Left lung (tissue), 4 donors: ENCODE measurements at regions not wholly inside any gene's neighbourhood (a gene's known extent, or its start where the extent isn't known, plus 50 kb on each side); places are given as distances from the start of the nearest gene placed in this dataset.

Experiments used
- ATAC-seq: fragments of 200-7000 bp; cut with Tn5 transposase; one replicate; pipeline ENCODE4 v1.9.1; 2020; ENCODE audit warnings: moderate library complexity
- DNase-seq, 4 donors: peaks; one replicate each; pipeline ENCODE4 v3.0.0-alpha.2; 2013 to 2020
- H3K27ac ChIP-seq, 2 donors: fragments of 200-600 bp; sonication (generic) in 1 of 2; one replicate each; pipeline versions ENCODE4 v1.5.0 to v1.8.0; 2020 to 2021
- H3K27me3 ChIP-seq, 2 donors: fragments of 200-600 bp; sonication (generic) in 1 of 2; one replicate each; pipeline versions ENCODE4 v1.5.0 to v1.8.0; 2020 to 2021
- H3K36me3 ChIP-seq, 2 donors: fragments of 200-600 bp; sonication (generic) in 1 of 2; one replicate each; pipeline versions ENCODE4 v1.5.0 to v1.8.0; 2020 to 2021
- H3K4me1 ChIP-seq, 2 donors: fragments of 200-600 bp; one replicate each; pipeline ENCODE4 v1.8.0; 2021
- H3K4me3 ChIP-seq, 2 donors: fragments of 200-600 bp; sonication (generic) in 1 of 2; one replicate each; pipeline versions ENCODE4 v1.5.0 to v1.8.0; 2020 to 2021; ENCODE audit warnings: mild to moderate bottlenecking in 1 of 2
- H3K9me3 ChIP-seq, 2 donors: fragments of 200-600 bp; sonication (generic) in 1 of 2; one replicate each; pipeline versions ENCODE4 v1.5.0 to v1.8.0; 2020 to 2021
- CTCF ChIP-seq, 2 donors: fragments of 200-600 bp; sonication (generic) in 1 of 2; IDR thresholded peaks; one replicate each; pipeline versions ENCODE4 v1.5.0 to v1.8.0; 2021; ENCODE audit warnings: antibody characterized with exemption in 2 of 2
- intact Hi-C, 2 donors: fragments of 100-400 bp; cut with DNase I; formaldehyde crosslinking; loops; one replicate each; pipeline versions ENCODE4 v1.11.2 to v1.14.2; 2022
- donor health status: DM: no; HTN: yes; CAD: no.
- donor health status: DM: no; HTN: no; CAD: no.

GRCh38 chr14:71388336-71388735, 481.1 kb downstream of the PCNX1 start:
- Histone ChIP-seq H3K27ac (no peak overlapping the region), H3K36me3 (no peaks in the 10 kb centered on the region), H3K4me3 (no peak overlapping the region), H3K9me3 (no peaks in the 10 kb centered on the region), H3K27me3 (no peaks in the 10 kb centered on the region), H3K4me1 (no peaks in the 10 kb centered on the region)
- ATAC-seq (no peak), DNase-seq (no peak)
- no peak for TF ChIP-seq CTCF (IDR thresholded peaks at IDR 0.05)
- intact Hi-C loops, result no loop called here

- intact Hi-C loops, result no loop called here
- no peak for TF ChIP-seq CTCF (IDR thresholded peaks at IDR 0.05)
- ATAC-seq (no peak), DNase-seq (no peak)
- no peaks in the 10 kb centered on the region for H3K36me3 ChIP-seq
- no peaks in the 10 kb centered on the region for H3K9me3 ChIP-seq
- no peaks in the 10 kb centered on the region for H3K27me3 ChIP-seq
- H3K4me1 ChIP-seq, result no peaks in the 10 kb centered on the region
- H3K4me3 ChIP-seq, result no peak overlapping the region
- H3K27ac ChIP-seq, result no peak overlapping the region
Measured at GRCh38 chr14:71388862-71389261, 481.6 kb downstream of the PCNX1 start.

GRCh38 chr14:71394386-71394785, 487.1 kb downstream of the PCNX1 start:
- ATAC-seq, result no peak
- H3K4me3 ChIP-seq, result no peak overlapping the region
- no peak for TF ChIP-seq CTCF (IDR thresholded peaks at IDR 0.05)

GRCh38 chr14:71395151-71395604, 487.9 kb downstream of the PCNX1 start:
- Histone ChIP-seq H3K4me1 (peaks cover 0 to 17% of the 10 kb centered on the region in 2 donors), H3K27me3 (no peaks in the 10 kb centered on the region), H3K27ac (no peak overlapping the region), H3K9me3 (no peaks in the 10 kb centered on the region), H3K4me3 (no peak overlapping the region), H3K36me3 (no peaks in the 10 kb centered on the region)
- ATAC-seq (no peak), DNase-seq (no peak)
- no peak for TF ChIP-seq CTCF (IDR thresholded peaks at IDR 0.05)
- intact Hi-C loops, result no loop called here

More at GRCh38 chr14:71394386-71394785, 487.1 kb downstream of the PCNX1 start:
- no peak overlapping the region for H3K27ac ChIP-seq
- no peaks in the 10 kb centered on the region for H3K36me3 ChIP-seq
- peaks cover 0 to 9% of the 10 kb centered on the region in 2 donors for H3K4me1 ChIP-seq
- intact Hi-C loops, result no loop called here
- no peaks in the 10 kb centered on the region for H3K9me3 ChIP-seq
- H3K27me3 ChIP-seq, result no peaks in the 10 kb centered on the region
- DNase-seq, result no peak

- H3K36me3 ChIP-seq, result no peaks in the 10 kb centered on the region
- intact Hi-C loops, result no loop called here
- ATAC-seq (no peak), DNase-seq (no peak)
- H3K4me1 ChIP-seq, result peaks cover 1 to 22% of the 10 kb centered on the region in 2 donors
- H3K4me3 ChIP-seq, result no peak overlapping the region
- no peak for TF ChIP-seq CTCF (IDR thresholded peaks at IDR 0.05)
- no peaks in the 10 kb centered on the region for H3K27me3 ChIP-seq
- no peaks in the 10 kb centered on the region for H3K9me3 ChIP-seq
- H3K27ac ChIP-seq, result no peak overlapping the region
Measured at GRCh38 chr14:71395636-71396035, 488.4 kb downstream of the PCNX1 start.
